K562 (cell line): ENCODE measurements at regions not wholly inside any gene's neighbourhood (a gene's known extent, or its start where the extent isn't known, plus 50 kb on each side); places are given as distances from the start of the nearest gene placed in this dataset.

Experiments
- ATAC-seq: fragments of 200-7000 bp; cut with Tn5 transposase; 3 replicates; pipeline ENCODE4 v1.9.1; 2020; ENCODE audit warnings: moderate library complexity
- BruUV-seq: library from RNA; stranded (reverse); fragments of 400-500 nt; replicated peaks from 2 replicates; lab custom pipeline; 2021; lab: Mats Ljungman, UMichigan
- CTCF ChIA-PET: fragments of 300-600 bp; formaldehyde crosslinking; extraction: SDS; loops from one replicate; lab custom pipeline; 2021; ENCODE audit warnings: low intra/inter-chr PET ratio; lab: Yijun Ruan, JAX
- POLR2A ChIA-PET: fragments of 300-600, 350-650 bp; sonication (Branson Sonifier 250); formaldehyde crosslinking; extraction: SDS; loops from one replicate; lab custom pipeline; 2021; ENCODE audit warnings: antibody characterized with exemption, inconsistent platforms; lab: Yijun Ruan, JAX
- DNase-seq, 4 experiments: peaks; one replicate each; pipeline versions ENCODE4 v3.0.0 to v3.0.0-alpha.2; 2011 to 2018; ENCODE audit warnings: low spot score in 3 of 4, mixed read lengths in 3 of 4; ENCODE audit errors: extremely low read depth in 1 of 4
- FAIRE-seq: peaks from 2 replicates; lab custom pipeline; 2011; peaks lifted over from hg19 to GRCh38; lab: Jason Lieb, UNC
- H2AFZ ChIP-seq: 2 replicates; pipeline ENCODE4 v1.6.0; 2011; ENCODE audit warnings: low read depth, low read length, control low read depth, inconsistent platforms
- H3K27ac ChIP-seq: fragments of 200-600 bp; 3 replicates; pipeline ENCODE4 v1.8.0; 2011; ENCODE audit warnings: low read depth, mild to moderate bottlenecking, control low read depth, inconsistent platforms, low read length, moderate library complexity, mixed read lengths; ENCODE audit errors: extremely low read depth
- H3K27me3 ChIP-seq, 2 experiments: fragments of 300-600 bp in 1 of 2; 2 replicates in 1 of 2; 3 replicates in 1 of 2; pipeline versions ENCODE4 v1.6.0 to v1.8.0; 2011; ENCODE audit warnings: inconsistent platforms in 2 of 2, low read length in 2 of 2, mild to moderate bottlenecking in 1 of 2, mixed read lengths in 1 of 2, moderate library complexity in 1 of 2; ENCODE audit not compliant: control insufficient read depth in 2 of 2, insufficient read depth in 2 of 2
- H3K36me3 ChIP-seq: fragments of 300-600 bp; 3 replicates; pipeline ENCODE4 v1.8.0; 2011; ENCODE audit warnings: mild to moderate bottlenecking, low read length, inconsistent platforms; ENCODE audit not compliant: control insufficient read depth, insufficient read depth
- H3K4me1 ChIP-seq, 2 experiments: fragments of 200-600 bp in 1 of 2; replicated peaks in 1 of 2; 2 replicates in 1 of 2; 3 replicates in 1 of 2; pipeline versions ENCODE4 v1.5.1 to v1.8.0; 2011; ENCODE audit warnings: inconsistent platforms in 2 of 2, low read length in 2 of 2, mild to moderate bottlenecking in 1 of 2, mixed read lengths in 1 of 2, moderate library complexity in 1 of 2; ENCODE audit not compliant: control insufficient read depth in 2 of 2, insufficient read depth in 2 of 2
- H3K4me2 ChIP-seq: 2 replicates; pipeline ENCODE4 v1.6.1; 2011; ENCODE audit warnings: low read length, control low read depth, inconsistent platforms, mixed read lengths; ENCODE audit not compliant: insufficient read depth
- H3K4me3 ChIP-seq: fragments of 200-600 bp; sonication (generic), shearing (Covaris generic); 2 replicates; pipeline ENCODE4 v1.5.1; 2016; ENCODE audit warnings: control low read depth, inconsistent platforms
- H3K79me2 ChIP-seq: fragments of 200-600 bp; 3 replicates; pipeline ENCODE4 v1.8.0; 2011; ENCODE audit warnings: low read length, inconsistent platforms; ENCODE audit not compliant: control insufficient read depth, insufficient read depth
- H3K9ac ChIP-seq, 2 experiments: 2 replicates each; pipeline versions ENCODE4 v1.6.0 to v1.6.1; 2011; ENCODE audit warnings: low read depth in 2 of 2, low read length in 2 of 2, control low read depth in 1 of 2, inconsistent platforms in 1 of 2, mild to moderate bottlenecking in 1 of 2, mixed read lengths in 1 of 2; ENCODE audit not compliant: insufficient read depth in 1 of 2
- H3K9me1 ChIP-seq: one replicate; pipeline ENCODE4 v1.6.0; 2011; ENCODE audit warnings: inconsistent platforms, mild to moderate bottlenecking, low read length, moderate library complexity; ENCODE audit not compliant: control insufficient read depth, insufficient read depth
- H3K9me3 ChIP-seq: replicated peaks from 2 replicates; pipeline ENCODE4 v1.5.1; 2011; ENCODE audit warnings: low read depth, low read length, inconsistent platforms; ENCODE audit not compliant: control insufficient read depth, insufficient read depth
- H4K20me1 ChIP-seq: replicated peaks from 2 replicates; pipeline ENCODE4 v1.6.1; 2011; ENCODE audit warnings: low read length, inconsistent platforms, mixed read lengths; ENCODE audit not compliant: control insufficient read depth, insufficient read depth
- C11orf30 ChIP-seq: fragments of 450-650 bp; IDR thresholded peaks from 2 replicates; pipeline ENCODE4 v1.6.1; 2016; ENCODE audit warnings: low read depth, mild to moderate bottlenecking
- CBX5 ChIP-seq: IDR thresholded peaks from 2 replicates; pipeline ENCODE4 v1.6.1; 2014; ENCODE audit warnings: low read depth, borderline replicate concordance
- CREBBP ChIP-seq: IDR thresholded peaks from one replicate; pipeline ENCODE4 v1.6.1; 2012; ENCODE audit warnings: low read depth, mild to moderate bottlenecking, control low read depth, inconsistent platforms, low read length
- FOXK2 ChIP-seq, 2 experiments: fragments of 450-650 bp; IDR thresholded peaks in 1 of 2; conservative IDR thresholded peaks in 1 of 2; 2 replicates each; pipeline ENCODE4 v1.6.1; 2016; ENCODE audit warnings: low read depth in 2 of 2, mild to moderate bottlenecking in 1 of 2
- HDAC8 ChIP-seq: fragments of 450-650 bp; IDR thresholded peaks from 2 replicates; pipeline ENCODE4 v1.6.1; 2016; ENCODE audit warnings: mild to moderate bottlenecking, missing genetic modification characterization, moderate library complexity, missing compliant biosample characterization
- JUN ChIP-seq, 2 experiments: sonication (generic) in 1 of 2; formaldehyde crosslinking in 1 of 2; IDR thresholded peaks; 2 replicates each; pipeline versions ENCODE4 v1.6.1 to v1.8.0; 2012 to 2022; ENCODE audit warnings: borderline replicate concordance in 2 of 2, mild to moderate bottlenecking in 2 of 2, improper control_type of control experiment in 1 of 2, low read depth in 1 of 2, low read length in 1 of 2, missing genetic modification reagents in 1 of 2
- MIER1 ChIP-seq: fragments of 450-650 bp; IDR thresholded peaks from 2 replicates; pipeline ENCODE4 v1.6.1; 2016; ENCODE audit warnings: antibody characterized with exemption, mild to moderate bottlenecking, low read depth
- MTA1 ChIP-seq: fragments of 450-650 bp; IDR thresholded peaks from 2 replicates; pipeline ENCODE4 v1.6.1; 2017; ENCODE audit warnings: borderline replicate concordance
- NR4A1 ChIP-seq, 2 experiments: fragments of 250-450 bp in 1 of 2; fragments of 450-650 bp in 1 of 2; sonication (Bioruptor Pico) in 1 of 2; IDR thresholded peaks; 2 replicates each; pipeline versions ENCODE4 v1.4.0 to v1.6.1; 2016 to 2020; ENCODE audit warnings: mild to moderate bottlenecking in 2 of 2, missing compliant biosample characterization in 1 of 2, missing genetic modification characterization in 1 of 2, moderate library complexity in 1 of 2
- SOX6 ChIP-seq: fragments of 450-650 bp; IDR thresholded peaks from 2 replicates; pipeline ENCODE4 v1.6.1; 2014; ENCODE audit warnings: mild to moderate bottlenecking
- TEAD4 ChIP-seq, 2 experiments: sonication (generic) in 1 of 2; formaldehyde crosslinking in 1 of 2; IDR thresholded peaks; 2 replicates each; pipeline versions ENCODE4 v1.6.1 to v1.8.0; 2012 to 2022; ENCODE audit warnings: borderline replicate concordance in 1 of 2, inconsistent platforms in 1 of 2, low read length in 1 of 2, mild to moderate bottlenecking in 1 of 2, missing genetic modification reagents in 1 of 2
- ZEB2 ChIP-seq: fragments of 450-650 bp; IDR thresholded peaks from 2 replicates; pipeline ENCODE4 v1.6.1; 2016
- WGBS: fragments of 100-300 bp; shearing (Covaris generic); methylation state at CpG from one replicate; pipeline ENCODE4 v1.1.6; 2016; ENCODE audit warnings: low coverage, mixed read lengths; ENCODE audit not compliant: insufficient coverage; ENCODE audit errors: missing lambda C conversion rate; 5-methylcytosine and 5-hydroxymethylcytosine counted together
- in situ Hi-C: fragments of 300-500 bp; cut with MboI; formaldehyde crosslinking; loops from 4 replicates; pipeline ENCODE4 v1.15.0; 2018; ENCODE audit warnings: inconsistent platforms, mixed read lengths
- intact Hi-C: fragments of 100-400 bp; cut with micrococcal nuclease; formaldehyde crosslinking; loops from 2 replicates; pipeline ENCODE4 v1.14.2; 2022
- TF ChIP-seq, protein P1 (sequence below): sonication (generic); formaldehyde crosslinking; IDR thresholded peaks from 2 replicates; pipeline ENCODE4 v1.8.1; 2023; ENCODE audit warnings: mild to moderate bottlenecking, missing genetic modification reagents
- TF ChIP-seq, protein P2 (sequence below): sonication (generic); formaldehyde crosslinking; IDR thresholded peaks from 2 replicates; pipeline ENCODE4 v1.8.0; 2023; ENCODE audit warnings: mild to moderate bottlenecking, missing genetic modification reagents

DNA sequence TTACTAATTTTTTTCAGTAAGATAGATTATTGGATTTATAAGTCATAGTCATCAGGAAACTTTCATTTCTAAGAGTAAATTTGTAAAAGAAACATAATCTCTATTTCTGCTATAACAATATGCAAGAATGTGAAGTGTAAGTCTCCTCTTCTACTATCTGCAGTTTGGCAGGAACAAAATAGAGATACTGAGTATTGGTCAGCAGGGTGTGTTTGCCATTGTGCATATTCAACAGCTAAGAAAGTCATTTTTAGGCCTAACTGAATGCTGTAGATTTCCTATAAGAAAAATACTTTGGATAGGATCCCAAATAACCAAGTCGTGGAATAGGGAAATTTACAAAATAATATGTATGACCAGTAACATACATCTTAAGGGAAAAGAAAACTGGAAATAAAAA lies 253.3 kb upstream of the EPHA5 start:
- intact Hi-C loops: no loop called here
- Histone ChIP-seq H2AFZ (no peak overlapping the region), H3K79me2 (no peaks in the 10 kb centered on the region), H4K20me1 (no peaks in the 10 kb centered on the region), H3K4me2 (no peak overlapping the region)
- no peak for ATAC-seq
- no peak for TF ChIP-seq FOXK2 (conservative IDR thresholded peaks at IDR 0.05 in 1 of 2, IDR thresholded peaks at IDR 0.05 in 1 of 2; ENCODE audit: low read depth in 2 of 2)
- TF ChIP-seq CREBBP: no peak
- no peak for TF ChIP-seq TEAD4 (IDR thresholded peaks at IDR 0.05; ENCODE audit: low read length)
- no peak for TF ChIP-seq TEAD4 (CRISPR knock-in tag; IDR thresholded peaks at IDR 0.05; ENCODE audit: borderline replicate concordance)
- no peak for TF ChIP-seq MTA1
- TF ChIP-seq SOX6: no peak
- no peak for TF ChIP-seq CBX5
- TF ChIP-seq, protein P1, sequence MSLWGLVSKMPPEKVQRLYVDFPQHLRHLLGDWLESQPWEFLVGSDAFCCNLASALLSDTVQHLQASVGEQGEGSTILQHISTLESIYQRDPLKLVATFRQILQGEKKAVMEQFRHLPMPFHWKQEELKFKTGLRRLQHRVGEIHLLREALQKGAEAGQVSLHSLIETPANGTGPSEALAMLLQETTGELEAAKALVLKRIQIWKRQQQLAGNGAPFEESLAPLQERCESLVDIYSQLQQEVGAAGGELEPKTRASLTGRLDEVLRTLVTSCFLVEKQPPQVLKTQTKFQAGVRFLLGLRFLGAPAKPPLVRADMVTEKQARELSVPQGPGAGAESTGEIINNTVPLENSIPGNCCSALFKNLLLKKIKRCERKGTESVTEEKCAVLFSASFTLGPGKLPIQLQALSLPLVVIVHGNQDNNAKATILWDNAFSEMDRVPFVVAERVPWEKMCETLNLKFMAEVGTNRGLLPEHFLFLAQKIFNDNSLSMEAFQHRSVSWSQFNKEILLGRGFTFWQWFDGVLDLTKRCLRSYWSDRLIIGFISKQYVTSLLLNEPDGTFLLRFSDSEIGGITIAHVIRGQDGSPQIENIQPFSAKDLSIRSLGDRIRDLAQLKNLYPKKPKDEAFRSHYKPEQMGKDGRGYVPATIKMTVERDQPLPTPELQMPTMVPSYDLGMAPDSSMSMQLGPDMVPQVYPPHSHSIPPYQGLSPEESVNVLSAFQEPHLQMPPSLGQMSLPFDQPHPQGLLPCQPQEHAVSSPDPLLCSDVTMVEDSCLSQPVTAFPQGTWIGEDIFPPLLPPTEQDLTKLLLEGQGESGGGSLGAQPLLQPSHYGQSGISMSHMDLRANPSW (CRISPR knock-in tag): no peak
- TF ChIP-seq HDAC8 (tag): no peak
- no peak for TF ChIP-seq NR4A1 (CRISPR knock-in tag; IDR thresholded peaks at IDR 0.05)
- no peak for TF ChIP-seq NR4A1 (tag; IDR thresholded peaks at IDR 0.05)
- TF ChIP-seq, protein P2, sequence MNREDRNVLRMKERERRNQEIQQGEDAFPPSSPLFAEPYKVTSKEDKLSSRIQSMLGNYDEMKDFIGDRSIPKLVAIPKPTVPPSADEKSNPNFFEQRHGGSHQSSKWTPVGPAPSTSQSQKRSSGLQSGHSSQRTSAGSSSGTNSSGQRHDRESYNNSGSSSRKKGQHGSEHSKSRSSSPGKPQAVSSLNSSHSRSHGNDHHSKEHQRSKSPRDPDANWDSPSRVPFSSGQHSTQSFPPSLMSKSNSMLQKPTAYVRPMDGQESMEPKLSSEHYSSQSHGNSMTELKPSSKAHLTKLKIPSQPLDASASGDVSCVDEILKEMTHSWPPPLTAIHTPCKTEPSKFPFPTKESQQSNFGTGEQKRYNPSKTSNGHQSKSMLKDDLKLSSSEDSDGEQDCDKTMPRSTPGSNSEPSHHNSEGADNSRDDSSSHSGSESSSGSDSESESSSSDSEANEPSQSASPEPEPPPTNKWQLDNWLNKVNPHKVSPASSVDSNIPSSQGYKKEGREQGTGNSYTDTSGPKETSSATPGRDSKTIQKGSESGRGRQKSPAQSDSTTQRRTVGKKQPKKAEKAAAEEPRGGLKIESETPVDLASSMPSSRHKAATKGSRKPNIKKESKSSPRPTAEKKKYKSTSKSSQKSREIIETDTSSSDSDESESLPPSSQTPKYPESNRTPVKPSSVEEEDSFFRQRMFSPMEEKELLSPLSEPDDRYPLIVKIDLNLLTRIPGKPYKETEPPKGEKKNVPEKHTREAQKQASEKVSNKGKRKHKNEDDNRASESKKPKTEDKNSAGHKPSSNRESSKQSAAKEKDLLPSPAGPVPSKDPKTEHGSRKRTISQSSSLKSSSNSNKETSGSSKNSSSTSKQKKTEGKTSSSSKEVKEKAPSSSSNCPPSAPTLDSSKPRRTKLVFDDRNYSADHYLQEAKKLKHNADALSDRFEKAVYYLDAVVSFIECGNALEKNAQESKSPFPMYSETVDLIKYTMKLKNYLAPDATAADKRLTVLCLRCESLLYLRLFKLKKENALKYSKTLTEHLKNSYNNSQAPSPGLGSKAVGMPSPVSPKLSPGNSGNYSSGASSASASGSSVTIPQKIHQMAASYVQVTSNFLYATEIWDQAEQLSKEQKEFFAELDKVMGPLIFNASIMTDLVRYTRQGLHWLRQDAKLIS (CRISPR knock-in tag): no peak
- TF ChIP-seq C11orf30: no peak
- TF ChIP-seq ZEB2: no peak
- no peak for TF ChIP-seq MIER1
- no peak for TF ChIP-seq JUN (IDR thresholded peaks at IDR 0.05; ENCODE audit: borderline replicate concordance, low read depth, low read length)
- no peak for TF ChIP-seq JUN (CRISPR knock-in tag; IDR thresholded peaks at IDR 0.05; ENCODE audit: borderline replicate concordance)
- TF ChIP-seq, all 486 proteins: peak for 0
- no TSS peak for BruUV-seq
- no peaks in the 10 kb centered on the region for H3K27me3 ChIP-seq
- no peak overlapping the region for H3K9ac ChIP-seq
- no peak overlapping the region for H3K27ac ChIP-seq
- ChIA-PET CTCF (no interaction called here), POLR2A (no interaction called here)
- in situ Hi-C loops: no loop called here
- no peaks in the 10 kb centered on the region for H3K4me1 ChIP-seq
- no peaks in the 10 kb centered on the region for H3K9me3 ChIP-seq
- no peaks in the 10 kb centered on the region for H3K9me1 ChIP-seq
- DNase-seq: no peak
- FAIRE-seq: no peak
- no peak overlapping the region for H3K4me3 ChIP-seq
- no peaks in the 10 kb centered on the region for H3K36me3 ChIP-seq
- WGBS: 0% methylated on average over 1 of the region's 1 CpG
